ENCODE measurements at regions not wholly inside any gene's neighbourhood (a gene's known extent, or its start where the extent isn't known, plus 50 kb on each side); places are given as distances from the start of the nearest gene placed in this dataset.

- TF ChIP-seq CTCF (IDR thresholded peaks at IDR 0.05; ENCODE audit: insufficient read depth, low read length, poor library complexity, severe bottlenecking), result no peak
- no peak for TF ChIP-seq EZH2phosphoT487 (conservative IDR thresholded peaks at IDR 0.05; ENCODE audit: low read length)
Measured at GRCh38 chr13:79654520-79654919, 173.6 kb downstream of the NDFIP2 start.

Data from SU-DHL-6 (cell line).